ENCODE measurements at regions not wholly inside any gene's neighbourhood (a gene's known extent, or its start where the extent isn't known, plus 50 kb on each side); places are given as distances from the start of the nearest gene placed in this dataset.
A peak's percentile ranks its signal among the peaks of the same experiment; 100 is the strongest.

DNA sequence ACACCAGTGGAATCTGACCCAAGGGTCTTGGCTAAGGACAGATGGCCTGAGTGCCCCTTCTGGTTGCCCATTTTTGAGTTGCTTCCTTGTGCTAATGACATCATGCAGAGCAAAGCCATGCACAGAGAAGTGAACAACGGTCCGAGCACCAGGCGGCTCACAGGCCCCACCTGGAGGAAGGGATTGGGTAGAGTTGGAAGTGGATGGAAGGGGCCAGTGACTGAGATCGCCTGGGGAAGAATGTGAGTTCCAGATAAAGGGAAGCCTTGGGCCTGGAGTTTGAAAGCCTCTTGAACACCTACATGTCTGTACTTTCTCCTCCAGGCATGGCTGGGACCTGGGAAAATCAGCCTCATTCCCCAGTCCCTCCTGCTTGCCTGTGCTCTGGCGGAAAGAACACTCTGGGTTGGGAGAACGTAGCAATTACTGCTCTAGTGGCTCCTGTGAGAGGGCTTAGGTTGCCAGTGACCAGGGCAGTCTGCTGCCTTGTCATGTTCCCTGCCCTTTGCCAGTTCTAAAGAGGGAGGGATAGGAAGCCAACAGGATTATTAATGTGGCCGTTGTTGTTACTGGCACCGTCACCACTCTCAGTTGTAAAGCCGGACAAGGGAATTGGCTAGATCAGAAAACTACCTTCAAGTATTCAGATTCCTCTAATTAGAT is 62.5 kb upstream of the PTPN3 start:
- no peak for DNase-seq (ENCODE audit: low read depth in 2 of 2)
- no peak for TF ChIP-seq CTCF (IDR thresholded peaks at IDR 0.05; ENCODE audit: low read depth, low read length)
- H3K4me3 ChIP-seq (replicated peaks in 1 of 2; ENCODE audit: low read depth in 2 of 2, low read length in 2 of 2): no peak overlapping the region

DNA sequence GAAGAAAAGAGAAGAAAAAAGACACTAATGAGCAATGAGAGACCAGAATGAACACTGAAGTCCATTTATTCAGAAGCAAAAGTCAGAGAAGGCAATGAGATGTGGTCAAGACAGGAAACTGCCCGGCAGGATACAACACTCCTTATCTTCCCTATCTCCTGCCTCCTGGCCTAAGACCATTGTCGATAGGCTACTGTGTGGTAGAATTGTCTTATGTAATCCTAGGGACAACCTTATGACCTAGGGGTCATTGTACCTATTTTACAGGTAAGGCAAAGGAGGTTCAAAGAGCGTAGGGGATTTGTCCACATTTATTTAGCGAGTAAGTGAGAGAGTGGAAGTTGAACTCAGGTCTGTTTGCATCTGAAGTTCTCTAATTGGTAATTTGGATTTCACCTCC is 63.0 kb upstream of the PTPN3 start:
- no peak for TF ChIP-seq CTCF (IDR thresholded peaks at IDR 0.05; ENCODE audit: low read depth, low read length)

DNA sequence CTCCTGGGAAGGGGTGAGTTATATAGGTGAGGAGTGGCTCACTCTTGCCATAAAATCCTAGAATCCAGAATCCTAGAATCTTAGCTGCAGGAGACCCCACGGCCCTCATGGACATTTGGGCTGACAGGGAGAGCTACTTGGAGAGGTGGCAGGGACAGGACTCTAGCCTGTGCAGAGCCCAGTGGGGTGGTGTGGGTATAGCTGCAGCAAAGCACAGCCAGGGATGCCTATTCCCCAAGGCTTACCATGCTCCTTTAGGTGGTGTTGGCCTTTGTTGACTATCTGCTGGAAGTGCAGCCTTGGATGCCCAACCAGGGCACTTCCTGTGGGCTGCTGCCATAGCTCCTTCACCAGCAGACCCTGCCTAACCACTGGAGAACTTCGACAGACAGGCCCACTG is 70.0 kb upstream of the PTPN3 start:
- no peak for DNase-seq (ENCODE audit: low read depth in 2 of 2)
- no peak for TF ChIP-seq CTCF (IDR thresholded peaks at IDR 0.05; ENCODE audit: low read depth, low read length)
- H3K4me3 ChIP-seq (replicated peaks in 1 of 2; ENCODE audit: low read depth in 2 of 2, low read length in 2 of 2): no peak overlapping the region

More for the DNA sequence above, 63.0 kb upstream of the PTPN3 start:
- DNase-seq (ENCODE audit: low read depth in 2 of 2): no peak
- no peak overlapping the region for H3K4me3 ChIP-seq (replicated peaks in 1 of 2; ENCODE audit: low read depth in 2 of 2, low read length in 2 of 2)

DNA sequence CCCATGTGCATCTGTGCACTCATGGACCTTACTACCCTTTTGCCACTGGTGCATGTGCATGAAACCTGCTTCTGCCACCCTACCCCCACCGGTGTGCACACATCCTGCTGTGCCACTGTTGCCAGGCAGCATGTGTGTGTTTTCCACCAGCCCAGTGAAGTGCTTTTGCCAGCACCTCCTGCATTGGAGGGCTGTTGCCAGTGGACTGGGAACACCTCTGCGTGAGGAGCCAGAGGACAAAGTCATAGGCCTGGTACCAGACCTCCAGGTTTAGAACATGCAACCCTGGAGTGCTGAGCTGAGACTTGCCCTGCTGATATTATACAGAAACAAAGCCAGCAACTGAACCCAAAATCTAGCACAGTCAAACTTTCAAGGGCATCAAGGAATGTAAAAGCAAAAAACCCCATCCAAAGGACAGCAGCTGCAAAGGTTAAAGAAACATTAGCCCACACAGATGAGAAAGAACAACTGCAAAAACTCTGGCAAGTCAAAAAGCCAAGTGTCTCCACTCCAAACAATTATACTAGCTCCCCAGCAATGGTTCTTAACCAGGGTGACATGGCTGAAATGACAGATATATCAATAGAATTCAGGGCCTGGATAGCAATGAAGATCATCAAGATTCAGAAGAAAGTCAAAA is 70.6 kb upstream of the PTPN3 start:
- no peak for TF ChIP-seq CTCF (IDR thresholded peaks at IDR 0.05; ENCODE audit: low read depth, low read length)
- H3K4me3 ChIP-seq (replicated peaks in 1 of 2; ENCODE audit: low read depth in 2 of 2, low read length in 2 of 2): no peak overlapping the region
- DNase-seq (ENCODE audit: low read depth in 2 of 2): no peak

DNA sequence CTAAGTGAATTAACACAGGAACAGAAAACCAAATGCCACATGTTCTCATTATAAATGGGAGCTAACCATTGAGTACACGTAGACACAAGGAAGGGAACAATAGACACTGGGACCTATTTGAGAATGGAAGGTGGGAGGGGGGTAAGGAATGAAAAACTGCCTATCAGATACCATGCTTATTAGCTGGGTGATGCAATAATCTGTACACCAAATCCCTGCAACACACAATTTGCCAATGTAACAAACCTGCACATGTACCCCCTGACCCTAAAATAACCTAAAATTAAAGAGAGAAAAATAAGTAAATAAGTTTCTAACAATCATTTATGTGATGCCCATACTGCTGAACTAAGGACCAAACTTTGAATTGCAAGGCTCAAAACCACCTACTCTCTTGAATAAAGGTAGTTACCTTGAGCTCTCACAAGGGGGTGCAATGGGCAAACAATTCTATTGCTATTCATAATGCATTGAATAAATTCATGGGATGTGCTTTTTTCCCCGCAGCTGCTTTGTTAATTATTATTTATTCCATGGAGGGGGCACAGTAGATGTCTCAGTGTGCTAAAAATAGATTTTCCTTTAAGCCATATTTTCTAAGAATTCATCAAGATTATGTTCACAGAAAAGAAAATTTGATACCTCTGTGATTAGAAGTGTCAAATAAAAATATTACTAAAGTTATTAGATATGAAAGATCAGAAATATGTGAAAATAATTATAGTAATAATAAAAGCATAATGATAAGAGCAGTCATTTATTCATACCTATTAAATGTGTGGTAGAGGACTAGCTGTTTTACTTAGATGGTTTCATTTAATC is 76.2 kb upstream of the PTPN3 start:
- peak; percentile 64 for TF ChIP-seq CTCF (IDR thresholded peaks at IDR 0.05; ENCODE audit: low read depth, low read length)
- DNase-seq (ENCODE audit: low read depth in 2 of 2): peak; percentile 73 to 79
- H3K4me3 ChIP-seq (replicated peaks in 1 of 2; ENCODE audit: low read depth in 2 of 2, low read length in 2 of 2): no peak overlapping the region

- no peak overlapping the region for H3K4me3 ChIP-seq (replicated peaks in 1 of 2; ENCODE audit: low read depth in 2 of 2, low read length in 2 of 2)
- DNase-seq (ENCODE audit: low read depth in 2 of 2): no peak
- no peak for TF ChIP-seq CTCF (IDR thresholded peaks at IDR 0.05; ENCODE audit: low read depth, low read length)
Measured at GRCh38 chr9:109576762-109577161, 78.7 kb upstream of the PTPN3 start.

All from cardiac fibroblast (primary cell).